Endothelial cell of umbilical vein (primary cell): ENCODE measurements at regions not wholly inside any gene's neighbourhood (a gene's known extent, or its start where the extent isn't known, plus 50 kb on each side); places are given as distances from the start of the nearest gene placed in this dataset.

Experiments
- BruUV-seq: library from RNA; stranded (reverse); fragments of 400-500 nt; replicated peaks from 2 replicates; lab custom pipeline; 2021; lab: Mats Ljungman, UMichigan
- CTCF ChIA-PET: fragments of 300-600, 350-600 bp; sonication (Branson Sonifier 250); formaldehyde crosslinking; loops from one replicate; lab custom pipeline; 2021; ENCODE audit warnings: antibody characterized with exemption, inconsistent platforms; lab: Charles Lee
- POLR2A ChIA-PET: fragments of 300-600, 350-600 bp; sonication (Branson Sonifier 250); formaldehyde crosslinking; loops from one replicate; lab custom pipeline; 2021; ENCODE audit warnings: antibody characterized with exemption, inconsistent platforms; lab: Charles Lee
- DNase-seq: peaks from one replicate; pipeline ENCODE4 v3.0.0-alpha.2; 2011; ENCODE audit warnings: low read depth, low spot score
- FAIRE-seq: peaks from 2 replicates; lab custom pipeline; 2011; peaks lifted over from hg19 to GRCh38; lab: Jason Lieb, UNC
- H2AFZ ChIP-seq: 2 replicates; pipeline ENCODE4 v1.6.0; 2012; ENCODE audit warnings: low read depth, low read length, control low read depth, inconsistent platforms
- H3K27ac ChIP-seq: 2 replicates; pipeline ENCODE4 v1.5.1; 2011; ENCODE audit warnings: low read depth, mild to moderate bottlenecking, control low read depth, low read length, moderate library complexity; ENCODE audit not compliant: insufficient read depth
- H3K27me3 ChIP-seq, 2 experiments: 2 replicates each; pipeline versions ENCODE4 v1.6.0 to v1.6.1; 2011; ENCODE audit warnings: low read length in 2 of 2, mixed read lengths in 1 of 2; ENCODE audit not compliant: control insufficient read depth in 2 of 2, insufficient read depth in 2 of 2
- H3K36me3 ChIP-seq, 2 experiments: 2 replicates in 1 of 2; 3 replicates in 1 of 2; pipeline ENCODE4 v1.5.1; 2011; ENCODE audit warnings: low read length in 2 of 2, mild to moderate bottlenecking in 1 of 2, moderate library complexity in 1 of 2; ENCODE audit not compliant: control insufficient read depth in 2 of 2, insufficient read depth in 2 of 2; ENCODE audit errors: extremely low read depth in 1 of 2
- H3K4me1 ChIP-seq: 3 replicates; pipeline ENCODE4 v1.5.1; 2011; ENCODE audit warnings: mild to moderate bottlenecking, low read length; ENCODE audit not compliant: control insufficient read depth, insufficient read depth; ENCODE audit errors: extremely low read depth
- H3K4me2 ChIP-seq: 2 replicates; pipeline ENCODE4 v1.6.1; 2011; ENCODE audit warnings: low read length, control low read depth, mixed read lengths; ENCODE audit not compliant: insufficient read depth
- H3K4me3 ChIP-seq, 3 experiments: fragments of 200-600 bp in 1 of 3; sonication (generic), shearing (Covaris generic) in 1 of 3; replicated peaks in 1 of 3; 2 replicates each; pipeline ENCODE4 v1.5.1; 2011 to 2016; ENCODE audit warnings: control low read depth in 3 of 3, low read length in 3 of 3, mild to moderate bottlenecking in 2 of 3, inconsistent platforms in 1 of 3, low read depth in 1 of 3, moderate library complexity in 1 of 3; ENCODE audit not compliant: insufficient read depth in 1 of 3
- H3K79me2 ChIP-seq: 2 replicates; pipeline ENCODE4 v1.6.0; 2012; ENCODE audit warnings: low read length, inconsistent platforms; ENCODE audit not compliant: control insufficient read depth, insufficient read depth
- H3K9ac ChIP-seq: replicated peaks from 2 replicates; pipeline ENCODE3; 2011; ENCODE audit warnings: low read length, control low read depth; ENCODE audit not compliant: insufficient read depth; ENCODE audit errors: extremely low read depth
- H3K9me1 ChIP-seq: replicated peaks from 3 replicates; pipeline ENCODE4 v1.6.0; 2011; ENCODE audit warnings: mild to moderate bottlenecking, low read length; ENCODE audit not compliant: control insufficient read depth, insufficient read depth; ENCODE audit errors: extremely low read depth
- H3K9me3 ChIP-seq: replicated peaks from 2 replicates; pipeline ENCODE4 v1.5.1; 2012; ENCODE audit warnings: low read length, inconsistent platforms; ENCODE audit not compliant: control insufficient read depth, insufficient read depth
- H4K20me1 ChIP-seq: replicated peaks from 2 replicates; pipeline ENCODE3; 2011; ENCODE audit warnings: mild to moderate bottlenecking, low read length; ENCODE audit not compliant: control insufficient read depth, insufficient read depth; ENCODE audit errors: extremely low read depth
- CTCF ChIP-seq, 2 donors: IDR thresholded peaks; 1 replicate in 1 of 2; 2 replicates in 1 of 2; pipeline ENCODE4 v1.5.1; 2011; ENCODE audit warnings: low read length in 2 of 2, mild to moderate bottlenecking in 2 of 2, moderate library complexity in 2 of 2, control low read depth in 1 of 2, inconsistent platforms in 1 of 2, low read depth in 1 of 2; ENCODE audit not compliant: insufficient read depth in 1 of 2; ENCODE audit errors: extremely low read depth in 1 of 2
- EZH2 ChIP-seq: IDR thresholded peaks from 2 replicates; pipeline ENCODE4 v1.6.1; 2012; ENCODE audit warnings: borderline replicate concordance, low read depth, mild to moderate bottlenecking, moderate library complexity, low read length, inconsistent platforms; ENCODE audit not compliant: severe bottlenecking
- FOS ChIP-seq: IDR thresholded peaks from 2 replicates; pipeline ENCODE4 v1.6.1; 2011; ENCODE audit warnings: mild to moderate bottlenecking, low read length, moderate library complexity, borderline replicate concordance; ENCODE audit not compliant: insufficient read depth
- GATA2 ChIP-seq: IDR thresholded peaks from 2 replicates; pipeline ENCODE4 v1.7.0; 2011; ENCODE audit warnings: low read depth, mild to moderate bottlenecking, moderate library complexity, mixed read lengths, low read length; ENCODE audit not compliant: insufficient read length, insufficient read depth
- JUN ChIP-seq: IDR thresholded peaks from 2 replicates; pipeline ENCODE4 v1.6.1; 2011; ENCODE audit warnings: borderline replicate concordance, low read depth; ENCODE audit not compliant: insufficient read length, insufficient read depth
- MYC ChIP-seq: IDR thresholded peaks from one replicate; pipeline ENCODE4 v1.6.1; 2011; ENCODE audit warnings: mild to moderate bottlenecking, low read depth, low read length
- POLR2A ChIP-seq: IDR thresholded peaks from 2 replicates; pipeline ENCODE4 v1.6.1; 2012; ENCODE audit warnings: low read depth, mild to moderate bottlenecking, control low read depth, low read length
- POLR2AphosphoS5 ChIP-seq: IDR thresholded peaks from 2 replicates; pipeline ENCODE4 v1.6.1; 2012; ENCODE audit warnings: low read depth, mild to moderate bottlenecking, control low read depth, low read length, moderate library complexity; ENCODE audit not compliant: insufficient read depth
- dilution Hi-C: fragments of 300-500 bp; cut with MboI; formaldehyde crosslinking; loops from one replicate; pipeline ENCODE4 v1.15.0; 2019; ENCODE audit warnings: low sequenced_read_pairs; ENCODE audit not compliant: extremely low pct_ligation_motif_present
- intact Hi-C: fragments of 100-400 bp; cut with micrococcal nuclease; formaldehyde crosslinking; loops from one replicate; pipeline ENCODE4 v1.10.0; 2022

GRCh38 chr4:178137732-178138471, 695.7 kb upstream of the AGA start:
- no peak overlapping the region for H3K9ac ChIP-seq
- H3K79me2 ChIP-seq: no peaks in the 10 kb centered on the region
- BruUV-seq: no TSS peak
- no peaks in the 10 kb centered on the region for H3K36me3 ChIP-seq
- no peak for DNase-seq
- H3K4me3 ChIP-seq: no peak overlapping the region
- peaks cover 2% of the 10 kb centered on the region for H3K9me3 ChIP-seq
- dilution Hi-C loops: no loop called here
- ChIA-PET POLR2A (no interaction called here), CTCF (no interaction called here)
- intact Hi-C loops: no loop called here
- H4K20me1 ChIP-seq: no peaks in the 10 kb centered on the region
- no peak overlapping the region for H3K4me2 ChIP-seq
- TF ChIP-seq POLR2AphosphoS5 (no peak), MYC (no peak), EZH2 (no peak), CTCF (IDR thresholded peaks at IDR 0.05; ENCODE audit: extremely low read depth in 1 of 2, insufficient read depth in 1 of 2, low read depth in 1 of 2, low read length in 2 of 2) (no peak), JUN (no peak), GATA2 (no peak), POLR2A (no peak), FOS (no peak)
- H3K4me1 ChIP-seq: no peaks in the 10 kb centered on the region
- no peaks in the 10 kb centered on the region for H3K27me3 ChIP-seq
- no peak for FAIRE-seq
- no peaks in the 10 kb centered on the region for H3K9me1 ChIP-seq
- no peak overlapping the region for H3K27ac ChIP-seq
- no peak overlapping the region for H2AFZ ChIP-seq
